GM12878 (cell line): ENCODE measurements at regions not wholly inside any gene's neighbourhood (a gene's known extent, or its start where the extent isn't known, plus 50 kb on each side); places are given as distances from the start of the nearest gene placed in this dataset.

ENCODE experiments used
- ATAC-seq: fragments of 200-7000 bp; cut with Tn5 transposase; 3 replicates; pipeline ENCODE4 v1.9.1; 2020; ENCODE audit warnings: mild to moderate bottlenecking, moderate library complexity
- BruUV-seq: library from RNA; stranded (reverse); fragments of 400-500 nt; replicated peaks from 2 replicates; lab custom pipeline; 2021; lab: Mats Ljungman, UMichigan
- CTCF ChIA-PET: fragments of 300-600 bp; sonication (Branson Sonifier 250); formaldehyde crosslinking; extraction: SDS; loops from one replicate; lab custom pipeline; 2021; ENCODE audit warnings: inconsistent platforms; lab: Yijun Ruan, JAX
- POLR2A ChIA-PET: fragments of 350-600 bp; formaldehyde crosslinking; extraction: SDS; loops from one replicate; lab custom pipeline; 2021; ENCODE audit warnings: inconsistent platforms; lab: Charles Lee
- RAD21 ChIA-PET: fragments of 300-600 bp; sonication (Branson Sonifier 250); formaldehyde crosslinking; loops from one replicate; lab custom pipeline; 2023; ENCODE audit warnings: antibody characterized with exemption; ENCODE audit not compliant: unreplicated experiment; lab: Charles Lee
- SMC1A ChIA-PET: fragments of 300-600 bp; sonication (Branson Sonifier 250); formaldehyde crosslinking; loops from one replicate; lab custom pipeline; 2023; ENCODE audit not compliant: unreplicated experiment, uncharacterized antibody; lab: Charles Lee
- DNase-seq: peaks from one replicate; pipeline ENCODE4 v3.0.0-alpha.2; 2011; ENCODE audit warnings: low read depth, low spot score
- FAIRE-seq: peaks from 3 replicates; lab custom pipeline; 2011; peaks lifted over from hg19 to GRCh38; lab: Jason Lieb, UNC
- H2AFZ ChIP-seq: 2 replicates; pipeline ENCODE4 v1.6.0; 2011; ENCODE audit warnings: low read depth, low read length, control low read depth; ENCODE audit not compliant: control insufficient read depth
- H3K27ac ChIP-seq: 2 replicates; pipeline ENCODE4 v1.5.1; 2011; ENCODE audit warnings: control low read depth; ENCODE audit not compliant: control insufficient read depth, insufficient read depth
- H3K27me3 ChIP-seq, 2 experiments: replicated peaks in 1 of 2; 2 replicates each; pipeline versions ENCODE4 v1.6.0 to v1.6.1; 2011; ENCODE audit warnings: low read length in 1 of 2; ENCODE audit not compliant: control insufficient read depth in 2 of 2, insufficient read depth in 2 of 2
- H3K36me3 ChIP-seq, 2 experiments: 2 replicates each; pipeline ENCODE4 v1.5.1; 2011; ENCODE audit warnings: low read length in 1 of 2; ENCODE audit not compliant: control insufficient read depth in 2 of 2, insufficient read depth in 2 of 2
- H3K4me1 ChIP-seq: 2 replicates; pipeline ENCODE4 v1.6.1; 2011; ENCODE audit warnings: mild to moderate bottlenecking, low read length, moderate library complexity, mixed read lengths; ENCODE audit not compliant: control insufficient read depth, insufficient read depth
- H3K4me2 ChIP-seq: 2 replicates; pipeline ENCODE4 v1.6.0; 2011; ENCODE audit warnings: control low read depth; ENCODE audit not compliant: control insufficient read depth, insufficient read depth
- H3K4me3 ChIP-seq: fragments of 200-600 bp; sonication (generic); 2 replicates; pipeline ENCODE4 v1.5.1; 2016
- H3K79me2 ChIP-seq: 2 replicates; pipeline ENCODE4 v1.6.0; 2011; ENCODE audit warnings: low read length; ENCODE audit not compliant: control insufficient read depth, insufficient read depth
- H3K9ac ChIP-seq: 2 replicates; pipeline ENCODE4 v1.8.0; 2011; ENCODE audit warnings: low read length, control low read depth, mixed read lengths; ENCODE audit not compliant: control insufficient read depth, insufficient read depth
- H3K9me3 ChIP-seq: replicated peaks from 3 replicates; pipeline ENCODE4 v1.5.1; 2011; ENCODE audit warnings: mild to moderate bottlenecking, low read length; ENCODE audit not compliant: control insufficient read depth, insufficient read depth
- H4K20me1 ChIP-seq: 2 replicates; pipeline ENCODE4 v1.6.0; 2011; ENCODE audit not compliant: control insufficient read depth, insufficient read depth
- BHLHE40 ChIP-seq, 2 experiments: fragments of 450-650 bp in 1 of 2; IDR thresholded peaks; 2 replicates each; pipeline ENCODE4 v1.6.1; 2011 to 2017; ENCODE audit warnings: low read depth in 2 of 2, borderline replicate concordance in 1 of 2, improper control_type of control experiment in 1 of 2, low read length in 1 of 2, mild to moderate bottlenecking in 1 of 2
- BMI1 ChIP-seq: fragments of 450-650 bp; IDR thresholded peaks from 2 replicates; pipeline ENCODE4 v1.6.1; 2016; ENCODE audit warnings: mild to moderate bottlenecking, moderate library complexity, borderline replicate concordance
- CBX5 ChIP-seq: sonication (generic); IDR thresholded peaks from 2 replicates; pipeline ENCODE4 v1.6.1; 2016; ENCODE audit warnings: low read depth, moderate library complexity, mild to moderate bottlenecking, inconsistent platforms
- CREM ChIP-seq: IDR thresholded peaks from 2 replicates; pipeline ENCODE4 v1.6.1; 2014; ENCODE audit warnings: antibody characterized with exemption, low read depth
- IRF4 ChIP-seq: IDR thresholded peaks from 2 replicates; pipeline ENCODE4 v1.6.1; 2011; ENCODE audit warnings: low read depth, low read length
- MTA2 ChIP-seq: fragments of 450-650 bp; IDR thresholded peaks from 2 replicates; pipeline ENCODE4 v1.6.1; 2016; ENCODE audit warnings: low read depth, mild to moderate bottlenecking, moderate library complexity
- MYC ChIP-seq: IDR thresholded peaks from 2 replicates; pipeline ENCODE4 v1.6.1; 2011; ENCODE audit warnings: mild to moderate bottlenecking, low read length, moderate library complexity, inconsistent platforms; ENCODE audit not compliant: insufficient read depth, insufficient replicate concordance, insufficient read length, severe bottlenecking
- RELA ChIP-seq: fragments of 450-650 bp; IDR thresholded peaks from 2 replicates; pipeline ENCODE4 v1.8.0; 2014; ENCODE audit warnings: borderline replicate concordance; ENCODE audit not compliant: partially characterized antibody
- SMARCA5 ChIP-seq: fragments of 450-650 bp; IDR thresholded peaks from 2 replicates; pipeline ENCODE4 v1.6.1; 2017; ENCODE audit warnings: mild to moderate bottlenecking
- TBL1XR1 ChIP-seq: IDR thresholded peaks from 2 replicates; pipeline ENCODE4 v1.6.1; 2012; ENCODE audit warnings: low read depth, low read length, improper control_type of control experiment
- WGBS: methylation state at CpG from one replicate; pipeline ENCODE4 v1.1.6; 2016; ENCODE audit warnings: low lambda C conversion rate; ENCODE audit not compliant: insufficient replicate concordance, insufficient coverage; ENCODE audit errors: missing lambda C conversion rate; 5-methylcytosine and 5-hydroxymethylcytosine counted together
- in situ Hi-C: fragments of 300-500 bp; cut with MboI; formaldehyde crosslinking; loops from 9 replicates; pipeline ENCODE4 v1.14.3; 2018; ENCODE audit warnings: mixed read lengths
- intact Hi-C: fragments of 100-400 bp; cut with micrococcal nuclease; formaldehyde crosslinking; loops from one replicate; pipeline ENCODE4 v1.14.2; 2022; ENCODE audit not compliant: unreplicated experiment
- TF ChIP-seq, protein P1 (sequence below): fragments of 450-650 bp; IDR thresholded peaks from 2 replicates; pipeline ENCODE4 v1.6.1; 2017; ENCODE audit warnings: mild to moderate bottlenecking, moderate library complexity

DNA sequence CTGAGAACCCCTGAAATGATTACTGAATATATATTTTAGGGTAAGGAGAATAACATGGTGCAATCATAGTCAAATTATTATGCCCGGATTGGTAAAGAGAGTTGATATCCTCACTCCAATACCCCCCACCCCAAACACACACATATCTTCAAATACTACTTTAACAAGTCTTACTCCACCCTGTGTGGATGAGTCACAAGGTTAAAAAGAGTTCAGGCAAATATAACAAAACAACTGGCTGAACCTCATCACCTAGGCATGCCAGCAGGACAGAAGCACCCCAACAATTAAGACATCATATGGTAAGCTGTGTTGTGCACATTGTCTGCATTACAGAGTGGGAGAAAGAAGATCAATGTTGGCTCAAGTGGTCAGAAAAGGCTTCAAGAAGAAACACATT is 857.4 kb downstream of the TDRD15 start:
- RAD21 ChIA-PET: no interaction called here
- H3K4me2 ChIP-seq: no peak overlapping the region
- ATAC-seq: no peak
- H2AFZ ChIP-seq: no peak overlapping the region
- H4K20me1 ChIP-seq: no peaks in the 10 kb centered on the region
- in situ Hi-C loops: no loop called here
- no peak overlapping the region for H3K4me3 ChIP-seq
- H3K9ac ChIP-seq: no peak overlapping the region
- no peaks in the 10 kb centered on the region for H3K79me2 ChIP-seq
- SMC1A ChIA-PET: no interaction called here
- H3K27ac ChIP-seq: no peak overlapping the region
- no TSS peak for BruUV-seq
- TF ChIP-seq BHLHE40 (IDR thresholded peaks at IDR 0.05; ENCODE audit: borderline replicate concordance in 1 of 2, low read depth in 2 of 2, low read length in 1 of 2) (no peak), TBL1XR1 (no peak), CBX5 (no peak), CREM (no peak), MTA2 (no peak), IRF4 (no peak), BMI1 (no peak), RELA (no peak), SMARCA5 (no peak), MYC (no peak)
- TF ChIP-seq, protein P1, sequence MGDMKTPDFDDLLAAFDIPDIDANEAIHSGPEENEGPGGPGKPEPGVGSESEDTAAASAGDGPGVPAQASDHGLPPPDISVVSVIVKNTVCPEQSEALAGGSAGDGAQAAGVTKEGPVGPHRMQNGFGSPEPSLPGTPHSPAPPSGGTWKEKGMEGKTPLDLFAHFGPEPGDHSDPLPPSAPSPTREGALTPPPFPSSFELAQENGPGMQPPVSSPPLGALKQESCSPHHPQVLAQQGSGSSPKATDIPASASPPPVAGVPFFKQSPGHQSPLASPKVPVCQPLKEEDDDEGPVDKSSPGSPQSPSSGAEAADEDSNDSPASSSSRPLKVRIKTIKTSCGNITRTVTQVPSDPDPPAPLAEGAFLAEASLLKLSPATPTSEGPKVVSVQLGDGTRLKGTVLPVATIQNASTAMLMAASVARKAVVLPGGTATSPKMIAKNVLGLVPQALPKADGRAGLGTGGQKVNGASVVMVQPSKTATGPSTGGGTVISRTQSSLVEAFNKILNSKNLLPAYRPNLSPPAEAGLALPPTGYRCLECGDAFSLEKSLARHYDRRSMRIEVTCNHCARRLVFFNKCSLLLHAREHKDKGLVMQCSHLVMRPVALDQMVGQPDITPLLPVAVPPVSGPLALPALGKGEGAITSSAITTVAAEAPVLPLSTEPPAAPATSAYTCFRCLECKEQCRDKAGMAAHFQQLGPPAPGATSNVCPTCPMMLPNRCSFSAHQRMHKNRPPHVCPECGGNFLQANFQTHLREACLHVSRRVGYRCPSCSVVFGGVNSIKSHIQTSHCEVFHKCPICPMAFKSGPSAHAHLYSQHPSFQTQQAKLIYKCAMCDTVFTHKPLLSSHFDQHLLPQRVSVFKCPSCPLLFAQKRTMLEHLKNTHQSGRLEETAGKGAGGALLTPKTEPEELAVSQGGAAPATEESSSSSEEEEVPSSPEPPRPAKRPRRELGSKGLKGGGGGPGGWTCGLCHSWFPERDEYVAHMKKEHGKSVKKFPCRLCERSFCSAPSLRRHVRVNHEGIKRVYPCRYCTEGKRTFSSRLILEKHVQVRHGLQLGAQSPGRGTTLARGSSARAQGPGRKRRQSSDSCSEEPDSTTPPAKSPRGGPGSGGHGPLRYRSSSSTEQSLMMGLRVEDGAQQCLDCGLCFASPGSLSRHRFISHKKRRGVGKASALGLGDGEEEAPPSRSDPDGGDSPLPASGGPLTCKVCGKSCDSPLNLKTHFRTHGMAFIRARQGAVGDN: no peak
- POLR2A ChIA-PET: no interaction called here
- H3K36me3 ChIP-seq: no peaks in the 10 kb centered on the region
- DNase-seq: no peak
- CTCF ChIA-PET: no interaction called here
- no peaks in the 10 kb centered on the region; the same call in 2 of the 3 replicates for H3K9me3 ChIP-seq
- H3K4me1 ChIP-seq: no peaks in the 10 kb centered on the region
- intact Hi-C loops: no loop called here
- WGBS: 5% methylated on average over 1 of the region's 1 CpG
- no peak for FAIRE-seq
- no peaks in the 10 kb centered on the region for H3K27me3 ChIP-seq
